SK-N-SH (cell line): ENCODE measurements at regions not wholly inside any gene's neighbourhood (a gene's known extent, or its start where the extent isn't known, plus 50 kb on each side); places are given as distances from the start of the nearest gene placed in this dataset.
"Not testable (repeated sequence)": the region's sequence is repeated elsewhere in the genome, so short reads cannot be mapped to it uniquely, and the experiment has no call there.

Source experiments
- CTCF ChIA-PET: fragments of 300-600, 350-600 bp; formaldehyde crosslinking; extraction: SDS; loops from one replicate; lab custom pipeline; 2021; lab: Yijun Ruan, JAX
- POLR2A ChIA-PET: fragments of 350-600 bp; sonication (Branson Sonifier 250); formaldehyde crosslinking; extraction: SDS; loops from one replicate; lab custom pipeline; 2020; ENCODE audit warnings: antibody characterized with exemption, inconsistent platforms; lab: Yijun Ruan, JAX
- DNase-seq: peaks from one replicate; pipeline ENCODE4 v3.0.0; 2012
- H2AFZ ChIP-seq: fragments of 200-600 bp; sonication (generic); 2 replicates; pipeline ENCODE4 v1.8.1; 2016; ENCODE audit warnings: antibody characterized with exemption, mild to moderate bottlenecking, low read depth
- H3F3A ChIP-seq: fragments of 200-600 bp; sonication (generic); replicated peaks from 2 replicates; pipeline ENCODE3; 2016; ENCODE audit warnings: antibody characterized with exemption, mild to moderate bottlenecking; ENCODE audit not compliant: insufficient read depth
- H3K27ac ChIP-seq, 2 experiments: fragments of 200-500 bp in 1 of 2; fragments of 200-600 bp in 1 of 2; sonication (Bioruptor generic) in 1 of 2; sonication (generic), shearing (Covaris generic) in 1 of 2; 2 replicates each; pipeline versions ENCODE4 v1.5.1 to v1.6.1; 2014 to 2016; ENCODE audit warnings: low read depth in 2 of 2, inconsistent platforms in 1 of 2, low read length in 1 of 2, mild to moderate bottlenecking in 1 of 2, mixed read lengths in 1 of 2
- H3K27me3 ChIP-seq: fragments of 200-600 bp; sonication (generic), shearing (Covaris generic); 2 replicates; pipeline ENCODE4 v1.6.1; 2016; ENCODE audit warnings: mixed run types; ENCODE audit not compliant: insufficient read depth
- H3K36me3 ChIP-seq, 2 experiments: fragments of 200-500 bp in 1 of 2; fragments of 200-600 bp in 1 of 2; sonication (Bioruptor generic) in 1 of 2; sonication (generic) in 1 of 2; replicated peaks in 1 of 2; 2 replicates each; pipeline versions ENCODE3 to v1.5.1; 2014 to 2016; ENCODE audit warnings: low read length in 1 of 2, mild to moderate bottlenecking in 1 of 2; ENCODE audit not compliant: insufficient read depth in 2 of 2, control insufficient read depth in 1 of 2
- H3K4me1 ChIP-seq, 2 experiments: fragments of 200-500 bp in 1 of 2; fragments of 200-600 bp in 1 of 2; sonication (Bioruptor generic) in 1 of 2; sonication (generic), shearing (Covaris generic) in 1 of 2; 2 replicates each; pipeline versions ENCODE4 v1.5.1 to v1.6.1; 2014 to 2016; ENCODE audit warnings: low read depth in 1 of 2, low read length in 1 of 2, mixed run types in 1 of 2; ENCODE audit not compliant: insufficient read depth in 2 of 2, control insufficient read depth in 1 of 2
- H3K4me2 ChIP-seq: fragments of 200-600 bp; sonication (generic), shearing (Covaris generic); 2 replicates; pipeline ENCODE4 v1.6.1; 2017; ENCODE audit warnings: mixed run types
- H3K4me3 ChIP-seq, 2 experiments: fragments of 200-500 bp in 1 of 2; fragments of 200-600 bp in 1 of 2; sonication (Bioruptor generic) in 1 of 2; sonication (generic), shearing (Covaris generic) in 1 of 2; 2 replicates each; pipeline versions ENCODE4 v1.5.1 to v1.8.1; 2014 to 2016; ENCODE audit warnings: low read depth in 2 of 2, inconsistent platforms in 1 of 2, low read length in 1 of 2, mild to moderate bottlenecking in 1 of 2, mixed read lengths in 1 of 2, moderate library complexity in 1 of 2
- H3K79me2 ChIP-seq: fragments of 200-600 bp; sonication (generic); 2 replicates; pipeline ENCODE4 v1.8.1; 2017; ENCODE audit warnings: mild to moderate bottlenecking; ENCODE audit not compliant: insufficient read depth
- H3K9ac ChIP-seq: fragments of 200-600 bp; sonication (generic); 2 replicates; pipeline ENCODE4 v1.6.1; 2017; ENCODE audit warnings: mixed run types
- H3K9me2 ChIP-seq: fragments of 200-600 bp; sonication (generic); 2 replicates; pipeline ENCODE4 v1.6.1; 2017; ENCODE audit warnings: mixed run types
- H3K9me3 ChIP-seq: fragments of 200-600 bp; sonication (generic); 2 replicates; pipeline ENCODE4 v1.6.1; 2017; ENCODE audit warnings: mixed run types, mild to moderate bottlenecking, moderate library complexity
- H4K20me1 ChIP-seq: fragments of 200-600 bp; sonication (generic); 2 replicates; pipeline ENCODE4 v1.6.1; 2017; ENCODE audit warnings: mild to moderate bottlenecking, mixed run types; ENCODE audit not compliant: insufficient read depth
- CHD2 ChIP-seq: fragments of 150-350 bp; IDR thresholded peaks from 2 replicates; pipeline ENCODE4 v1.6.1; 2018; ENCODE audit warnings: low read length; ENCODE audit not compliant: partially characterized antibody
- CTCF ChIP-seq: fragments of 200-600 bp; sonication (generic); IDR thresholded peaks from 2 replicates; pipeline ENCODE4 v1.6.1; 2017; ENCODE audit warnings: antibody characterized with exemption, mild to moderate bottlenecking, moderate library complexity
- ELF1 ChIP-seq: IDR thresholded peaks from 2 replicates; pipeline ENCODE4 v1.4.0; 2012
- FOSL2 ChIP-seq: IDR thresholded peaks from 2 replicates; pipeline ENCODE4 v1.4.0; 2012; ENCODE audit warnings: low read depth, mild to moderate bottlenecking, moderate library complexity, borderline replicate concordance
- FOXM1 ChIP-seq: IDR thresholded peaks from 2 replicates; pipeline ENCODE4 v1.4.0; 2012; ENCODE audit warnings: low read depth, mild to moderate bottlenecking
- GATA2 ChIP-seq: sonication (generic); formaldehyde crosslinking; IDR thresholded peaks from 2 replicates; pipeline ENCODE4 v1.5.0; 2020; ENCODE audit warnings: mild to moderate bottlenecking, missing genetic modification reagents
- MAX ChIP-seq: IDR thresholded peaks from 2 replicates; pipeline ENCODE4 v1.4.0; 2012; ENCODE audit warnings: low read depth
- MXI1 ChIP-seq: IDR thresholded peaks from 2 replicates; pipeline ENCODE4 v1.6.1; 2012; ENCODE audit warnings: mild to moderate bottlenecking, low read depth, low read length, improper control_type of control experiment
- NRF1 ChIP-seq: IDR thresholded peaks from 2 replicates; pipeline ENCODE4 v1.6.1; 2012; ENCODE audit warnings: low read depth, mild to moderate bottlenecking, low read length
- TAF1 ChIP-seq: IDR thresholded peaks from 2 replicates; pipeline ENCODE4 v1.6.1; 2012; ENCODE audit warnings: low read depth, mild to moderate bottlenecking, low read length, moderate library complexity, borderline replicate concordance
- TCF12 ChIP-seq: IDR thresholded peaks from 2 replicates; pipeline ENCODE4 v1.4.0; 2012
- TEAD4 ChIP-seq: IDR thresholded peaks from 2 replicates; pipeline ENCODE4 v1.4.0; 2012; ENCODE audit warnings: mild to moderate bottlenecking, borderline replicate concordance; ENCODE audit not compliant: insufficient read depth
- USF2 ChIP-seq: fragments of 150-350 bp; IDR thresholded peaks from 2 replicates; pipeline ENCODE4 v1.6.1; 2017; ENCODE audit warnings: antibody characterized with exemption, low read length, low read depth, borderline replicate concordance
- WGBS: methylation state at CpG from one replicate; pipeline ENCODE4 v1.1.6; 2017; ENCODE audit warnings: low lambda C conversion rate; 5-methylcytosine and 5-hydroxymethylcytosine counted together

GRCh38 chr20:52303281-52303950 lies 111.8 kb upstream of the ZFP64 start:
- no peaks in the 10 kb centered on the region; a peak in 1 of 4 replicates for H3K4me1 ChIP-seq
- no peaks in the 10 kb centered on the region for H3K9me2 ChIP-seq
- DNase-seq, result no peak
- H3F3A ChIP-seq, result no peaks in the 10 kb centered on the region
- WGBS, result 36% methylated on average over 7 of the region's 7 CpGs
- no peak overlapping the region for H3K4me3 ChIP-seq
- H3K27me3 ChIP-seq, result no peaks in the 10 kb centered on the region
- no peaks in the 10 kb centered on the region for H3K79me2 ChIP-seq
- H3K9ac ChIP-seq, result no peak overlapping the region
- no peaks in the 10 kb centered on the region for H4K20me1 ChIP-seq
- no peak for TF ChIP-seq ELF1
- ChIA-PET POLR2A (no interaction called here), CTCF (interaction anchor here (0.6 kb wide), 1 partner anchor 994 kb away, joined by 3 read pairs; no protein-coding TSS in a partner anchor)
- no peaks in the 10 kb centered on the region for H3K9me3 ChIP-seq
- no peaks in the 10 kb centered on the region for H3K36me3 ChIP-seq
- H3K4me2 ChIP-seq, result no peak overlapping the region
- no peak overlapping the region for H2AFZ ChIP-seq
- no peak overlapping the region for H3K27ac ChIP-seq

GRCh38 chr20:52302736-52303135 lies 111.2 kb upstream of the ZFP64 start:
- TF ChIP-seq ELF1 (no peak), USF2 (no peak), CHD2 (no peak), FOSL2 (no peak), NRF1 (no peak), CTCF (no peak), FOXM1 (no peak), MAX (no peak), TEAD4 (no peak), GATA2 (no peak), MXI1 (no peak), TAF1 (no peak), TCF12 (no peak)
- H3K9ac ChIP-seq, result no peak overlapping the region
- DNase-seq, result no peak
- no peaks in the 10 kb centered on the region for H3K9me2 ChIP-seq
- H3K36me3 ChIP-seq, result no peaks in the 10 kb centered on the region
- no peaks in the 10 kb centered on the region; a peak in 1 of 4 replicates for H3K4me1 ChIP-seq
- H2AFZ ChIP-seq, result no peak overlapping the region
- H3K79me2 ChIP-seq, result no peaks in the 10 kb centered on the region
- no peaks in the 10 kb centered on the region for H3K9me3 ChIP-seq
- no peaks in the 10 kb centered on the region for H3F3A ChIP-seq
- no peaks in the 10 kb centered on the region for H4K20me1 ChIP-seq
- H3K27ac ChIP-seq, result no peak overlapping the region
- no peak overlapping the region for H3K4me2 ChIP-seq
- CTCF ChIA-PET, result no interaction called here
- POLR2A ChIA-PET, result no interaction called here
- WGBS, result 31% methylated on average over 3 of the region's 3 CpGs
- no peaks in the 10 kb centered on the region for H3K27me3 ChIP-seq
- no peak overlapping the region for H3K4me3 ChIP-seq

GRCh38 chr20:52302051-52302450 lies 110.5 kb upstream of the ZFP64 start:
- H2AFZ ChIP-seq, H3K27ac ChIP-seq, H3K9me2 ChIP-seq, H3K79me2 ChIP-seq, H3K27me3 ChIP-seq, H3K4me3 ChIP-seq, H3K4me1 ChIP-seq, H3K36me3 ChIP-seq, H3K9me3 ChIP-seq, H3K9ac ChIP-seq, DNase-seq, H3F3A ChIP-seq, POLR2A ChIA-PET, H3K4me2 ChIP-seq, H4K20me1 ChIP-seq, CTCF ChIA-PET: not testable (repeated sequence)
- 88% methylated on average over 4 of the region's 6 CpGs for WGBS
